K562 (cell line): ENCODE measurements at regions not wholly inside any gene's neighbourhood (a gene's known extent, or its start where the extent isn't known, plus 50 kb on each side); places are given as distances from the start of the nearest gene placed in this dataset.

ENCODE experiments used
- ATAC-seq: fragments of 200-7000 bp; cut with Tn5 transposase; 3 replicates; pipeline ENCODE4 v1.9.1; 2020; ENCODE audit warnings: moderate library complexity
- BruUV-seq: library from RNA; stranded (reverse); fragments of 400-500 nt; replicated peaks from 2 replicates; lab custom pipeline; 2021; lab: Mats Ljungman, UMichigan
- CTCF ChIA-PET: fragments of 300-600 bp; formaldehyde crosslinking; extraction: SDS; loops from one replicate; lab custom pipeline; 2021; ENCODE audit warnings: low intra/inter-chr PET ratio; lab: Yijun Ruan, JAX
- POLR2A ChIA-PET: fragments of 300-600, 350-650 bp; sonication (Branson Sonifier 250); formaldehyde crosslinking; extraction: SDS; loops from one replicate; lab custom pipeline; 2021; ENCODE audit warnings: antibody characterized with exemption, inconsistent platforms; lab: Yijun Ruan, JAX
- DNase-seq, 4 experiments: peaks; one replicate each; pipeline versions ENCODE4 v3.0.0 to v3.0.0-alpha.2; 2011 to 2018; ENCODE audit warnings: low spot score in 3 of 4, mixed read lengths in 3 of 4; ENCODE audit errors: extremely low read depth in 1 of 4
- FAIRE-seq: peaks from 2 replicates; lab custom pipeline; 2011; peaks lifted over from hg19 to GRCh38; lab: Jason Lieb, UNC
- H2AFZ ChIP-seq: 2 replicates; pipeline ENCODE4 v1.6.0; 2011; ENCODE audit warnings: low read depth, low read length, control low read depth, inconsistent platforms
- H3K27ac ChIP-seq: fragments of 200-600 bp; 3 replicates; pipeline ENCODE4 v1.8.0; 2011; ENCODE audit warnings: low read depth, mild to moderate bottlenecking, control low read depth, inconsistent platforms, low read length, moderate library complexity, mixed read lengths; ENCODE audit errors: extremely low read depth
- H3K27me3 ChIP-seq, 2 experiments: fragments of 300-600 bp in 1 of 2; 2 replicates in 1 of 2; 3 replicates in 1 of 2; pipeline versions ENCODE4 v1.6.0 to v1.8.0; 2011; ENCODE audit warnings: inconsistent platforms in 2 of 2, low read length in 2 of 2, mild to moderate bottlenecking in 1 of 2, mixed read lengths in 1 of 2, moderate library complexity in 1 of 2; ENCODE audit not compliant: control insufficient read depth in 2 of 2, insufficient read depth in 2 of 2
- H3K36me3 ChIP-seq: fragments of 300-600 bp; 3 replicates; pipeline ENCODE4 v1.8.0; 2011; ENCODE audit warnings: mild to moderate bottlenecking, low read length, inconsistent platforms; ENCODE audit not compliant: control insufficient read depth, insufficient read depth
- H3K4me1 ChIP-seq, 2 experiments: fragments of 200-600 bp in 1 of 2; replicated peaks in 1 of 2; 2 replicates in 1 of 2; 3 replicates in 1 of 2; pipeline versions ENCODE4 v1.5.1 to v1.8.0; 2011; ENCODE audit warnings: inconsistent platforms in 2 of 2, low read length in 2 of 2, mild to moderate bottlenecking in 1 of 2, mixed read lengths in 1 of 2, moderate library complexity in 1 of 2; ENCODE audit not compliant: control insufficient read depth in 2 of 2, insufficient read depth in 2 of 2
- H3K4me2 ChIP-seq: 2 replicates; pipeline ENCODE4 v1.6.1; 2011; ENCODE audit warnings: low read length, control low read depth, inconsistent platforms, mixed read lengths; ENCODE audit not compliant: insufficient read depth
- H3K4me3 ChIP-seq: fragments of 200-600 bp; sonication (generic), shearing (Covaris generic); 2 replicates; pipeline ENCODE4 v1.5.1; 2016; ENCODE audit warnings: control low read depth, inconsistent platforms
- H3K79me2 ChIP-seq: fragments of 200-600 bp; 3 replicates; pipeline ENCODE4 v1.8.0; 2011; ENCODE audit warnings: low read length, inconsistent platforms; ENCODE audit not compliant: control insufficient read depth, insufficient read depth
- H3K9ac ChIP-seq, 2 experiments: 2 replicates each; pipeline versions ENCODE4 v1.6.0 to v1.6.1; 2011; ENCODE audit warnings: low read depth in 2 of 2, low read length in 2 of 2, control low read depth in 1 of 2, inconsistent platforms in 1 of 2, mild to moderate bottlenecking in 1 of 2, mixed read lengths in 1 of 2; ENCODE audit not compliant: insufficient read depth in 1 of 2
- H3K9me1 ChIP-seq: one replicate; pipeline ENCODE4 v1.6.0; 2011; ENCODE audit warnings: inconsistent platforms, mild to moderate bottlenecking, low read length, moderate library complexity; ENCODE audit not compliant: control insufficient read depth, insufficient read depth
- H3K9me3 ChIP-seq: replicated peaks from 2 replicates; pipeline ENCODE4 v1.5.1; 2011; ENCODE audit warnings: low read depth, low read length, inconsistent platforms; ENCODE audit not compliant: control insufficient read depth, insufficient read depth
- H4K20me1 ChIP-seq: replicated peaks from 2 replicates; pipeline ENCODE4 v1.6.1; 2011; ENCODE audit warnings: low read length, inconsistent platforms, mixed read lengths; ENCODE audit not compliant: control insufficient read depth, insufficient read depth
- ATF6 ChIP-seq: sonication (generic); formaldehyde crosslinking; IDR thresholded peaks from 2 replicates; pipeline ENCODE4 v1.4.0; 2020; ENCODE audit warnings: mild to moderate bottlenecking, missing genetic modification reagents
- COPS2 ChIP-seq: fragments of 450-650 bp; conservative IDR thresholded peaks from 2 replicates; pipeline ENCODE4 v1.6.1; 2016; ENCODE audit warnings: mild to moderate bottlenecking, moderate library complexity
- ETV1 ChIP-seq: fragments of 450-650 bp; conservative IDR thresholded peaks from 2 replicates; pipeline ENCODE4 v1.6.1; 2016; ENCODE audit warnings: missing genetic modification characterization, control low read depth, low read depth, missing compliant biosample characterization
- FOXA3 ChIP-seq, 2 experiments: fragments of 450-650 bp in 1 of 2; sonication (generic) in 1 of 2; formaldehyde crosslinking; IDR thresholded peaks in 1 of 2; conservative IDR thresholded peaks in 1 of 2; 2 replicates each; pipeline versions ENCODE4 v1.4.0 to v1.8.0; 2020 to 2022; ENCODE audit warnings: mild to moderate bottlenecking in 2 of 2, missing genetic modification reagents in 1 of 2
- IRF1 ChIP-seq: sonication (generic); formaldehyde crosslinking; IDR thresholded peaks from 2 replicates; pipeline ENCODE4 v1.8.0; 2022; ENCODE audit warnings: missing genetic modification reagents, mild to moderate bottlenecking, borderline replicate concordance
- PHF21A ChIP-seq: fragments of 450-650 bp; IDR thresholded peaks from 2 replicates; pipeline ENCODE4 v1.6.1; 2017; ENCODE audit warnings: low read depth, borderline replicate concordance
- THAP7 ChIP-seq: fragments of 250-450 bp; sonication (Bioruptor Pico); IDR thresholded peaks from 2 replicates; pipeline ENCODE4 v1.5.0; 2021
- ZKSCAN8 ChIP-seq: fragments of 200-800 bp; sonication (Bioruptor generic); IDR thresholded peaks from 2 replicates; pipeline ENCODE4 v1.6.1; 2016; ENCODE audit warnings: missing genetic modification characterization, missing compliant biosample characterization
- ZNF146 ChIP-seq: IDR thresholded peaks from one replicate; pipeline ENCODE4 v1.6.1; 2018; ENCODE audit warnings: missing compliant biosample characterization; ENCODE audit not compliant: unreplicated experiment
- ZNF551 ChIP-seq: fragments of 250-450 bp; sonication (Bioruptor Pico); IDR thresholded peaks from 2 replicates; pipeline ENCODE4 v1.5.0; 2021; ENCODE audit warnings: mild to moderate bottlenecking, moderate library complexity
- ZNF717 ChIP-seq: fragments of 250-450 bp; sonication (Bioruptor Pico); IDR thresholded peaks from 2 replicates; pipeline ENCODE4 v1.5.0; 2021
- WGBS: fragments of 100-300 bp; shearing (Covaris generic); methylation state at CpG from one replicate; pipeline ENCODE4 v1.1.6; 2016; ENCODE audit warnings: low coverage, mixed read lengths; ENCODE audit not compliant: insufficient coverage; ENCODE audit errors: missing lambda C conversion rate; 5-methylcytosine and 5-hydroxymethylcytosine counted together
- in situ Hi-C: fragments of 300-500 bp; cut with MboI; formaldehyde crosslinking; loops from 4 replicates; pipeline ENCODE4 v1.15.0; 2018; ENCODE audit warnings: inconsistent platforms, mixed read lengths
- intact Hi-C: fragments of 100-400 bp; cut with micrococcal nuclease; formaldehyde crosslinking; loops from 2 replicates; pipeline ENCODE4 v1.14.2; 2022

GRCh38 chr12:59317598-59317997, 278.2 kb upstream of the SLC16A7 start:
- in situ Hi-C loops: no loop called here
- Histone ChIP-seq H3K27ac (no peak overlapping the region), H2AFZ (no peak overlapping the region), H3K4me2 (no peak overlapping the region), H3K9me3 (no peaks in the 10 kb centered on the region), H3K9ac (no peak overlapping the region), H3K27me3 (no peaks in the 10 kb centered on the region), H3K9me1 (no peaks in the 10 kb centered on the region), H3K36me3 (no peaks in the 10 kb centered on the region), H3K4me3 (no peak overlapping the region), H3K4me1 (no peaks in the 10 kb centered on the region), H4K20me1 (no peaks in the 10 kb centered on the region)
- DNase-seq (no peak), FAIRE-seq (no peak), ATAC-seq (no peak)
- 2% methylated on average over 6 of the region's 6 CpGs for WGBS
- no TSS peak for BruUV-seq
- ChIA-PET POLR2A (no interaction called here), CTCF (no interaction called here)
- TF ChIP-seq ZNF551 (CRISPR knock-in tag) (no peak), ETV1 (no peak), PHF21A (no peak), ATF6 (no peak), ZNF146 (no peak), COPS2 (no peak), FOXA3 (CRISPR knock-in tag; conservative IDR thresholded peaks at IDR 0.05 in 1 of 2, IDR thresholded peaks at IDR 0.05 in 1 of 2) (no peak), IRF1 (CRISPR knock-in tag) (no peak), THAP7 (CRISPR knock-in tag) (no peak), ZNF717 (CRISPR knock-in tag) (no peak), ZKSCAN8 (CRISPR knock-in tag) (no peak)
- TF ChIP-seq, all 486 proteins: peak for 0
- intact Hi-C loops: no loop called here
- no peaks in the 10 kb centered on the region for H3K79me2 ChIP-seq
